ENCODE measurements at regions not wholly inside any gene's neighbourhood (a gene's known extent, or its start where the extent isn't known, plus 50 kb on each side); places are given as distances from the start of the nearest gene placed in this dataset.

DNA sequence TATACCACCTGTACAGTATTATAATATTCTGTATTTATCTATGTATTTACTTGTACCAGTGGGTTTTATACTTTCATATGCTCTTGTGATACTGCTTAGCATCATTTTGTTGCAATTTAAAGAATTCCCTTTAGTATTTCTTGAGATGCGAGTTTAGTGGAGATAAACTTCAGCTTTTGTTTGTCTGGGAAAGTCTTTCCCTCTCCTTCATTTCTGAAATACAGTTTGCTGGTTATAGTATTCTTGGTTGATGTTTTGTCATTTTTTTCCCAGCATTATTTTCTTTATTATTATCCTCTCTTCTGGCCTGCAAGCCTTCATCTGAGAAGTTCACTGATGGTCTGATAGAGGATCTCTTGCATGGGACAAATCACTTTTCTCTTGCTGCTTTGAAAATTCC is 136.6 kb upstream of the MCHR2 start:
- DNase-seq = no peak

- no peak for DNase-seq
These were observed 132.9 kb upstream of the MCHR2 start for GRCh38 chr6:100126790-100127484.

GRCh38 chr6:100121854-100122609 is 128.0 kb upstream of the MCHR2 start:
- DNase-seq = no peak

DNA sequence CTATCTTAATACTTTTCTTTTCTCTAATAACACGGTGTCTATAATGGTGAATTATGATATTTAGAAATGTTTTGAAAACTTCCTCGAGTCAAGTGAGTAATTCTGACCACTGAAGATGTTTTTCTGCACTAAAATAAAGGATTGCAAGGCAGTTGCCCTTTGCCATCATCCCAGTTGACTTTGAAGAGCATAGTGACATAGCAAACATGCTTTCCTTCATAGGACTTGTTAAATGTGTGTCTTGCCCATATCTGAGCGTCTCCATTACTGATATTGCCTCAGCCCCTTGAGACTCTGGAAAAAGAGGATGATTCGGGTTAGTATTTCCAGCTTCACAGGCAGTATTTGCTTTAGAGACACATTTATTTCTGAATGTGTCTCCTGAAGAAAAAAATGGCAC is 125.2 kb upstream of the MCHR2 start:
- DNase-seq = no peak

DNA sequence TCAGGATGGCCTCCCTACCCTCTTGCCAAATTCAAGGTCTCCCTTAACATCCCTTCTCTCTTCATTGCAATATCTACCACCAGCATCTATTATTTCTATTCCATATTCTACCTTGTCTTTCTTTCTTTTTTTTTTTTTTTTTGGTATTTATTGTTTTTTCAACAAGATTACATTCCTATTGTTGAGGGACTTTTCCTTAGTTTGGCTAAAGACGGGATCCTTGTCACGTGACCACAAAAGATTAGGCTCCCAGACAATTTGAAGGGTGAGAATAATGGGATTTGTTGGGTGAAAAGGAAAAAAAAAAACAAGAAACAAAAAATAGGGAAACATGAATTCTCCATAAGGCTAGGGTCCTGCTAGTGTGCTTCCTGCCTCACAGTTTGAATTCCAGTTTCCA is 124.3 kb upstream of the MCHR2 start:
- no peak for DNase-seq

DNA sequence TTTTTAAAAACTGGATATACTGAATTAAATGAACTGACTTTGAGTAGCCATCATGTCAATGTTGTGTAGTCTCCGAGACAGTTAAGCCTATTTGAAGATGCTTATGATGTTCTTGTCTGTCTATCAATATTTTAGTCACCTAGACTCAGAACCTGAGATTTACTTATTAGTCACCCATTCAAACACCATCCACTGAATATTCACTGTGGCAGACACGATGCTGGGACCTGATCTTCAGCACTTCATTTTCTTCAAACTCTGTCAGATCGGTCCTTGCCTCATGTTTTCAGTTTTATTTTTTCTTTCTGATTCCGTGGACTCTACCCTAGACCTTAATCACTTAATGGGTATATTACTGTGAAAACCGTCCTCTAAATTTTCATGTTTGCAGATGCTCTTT is 123.7 kb upstream of the MCHR2 start:
- no peak for DNase-seq

DNA sequence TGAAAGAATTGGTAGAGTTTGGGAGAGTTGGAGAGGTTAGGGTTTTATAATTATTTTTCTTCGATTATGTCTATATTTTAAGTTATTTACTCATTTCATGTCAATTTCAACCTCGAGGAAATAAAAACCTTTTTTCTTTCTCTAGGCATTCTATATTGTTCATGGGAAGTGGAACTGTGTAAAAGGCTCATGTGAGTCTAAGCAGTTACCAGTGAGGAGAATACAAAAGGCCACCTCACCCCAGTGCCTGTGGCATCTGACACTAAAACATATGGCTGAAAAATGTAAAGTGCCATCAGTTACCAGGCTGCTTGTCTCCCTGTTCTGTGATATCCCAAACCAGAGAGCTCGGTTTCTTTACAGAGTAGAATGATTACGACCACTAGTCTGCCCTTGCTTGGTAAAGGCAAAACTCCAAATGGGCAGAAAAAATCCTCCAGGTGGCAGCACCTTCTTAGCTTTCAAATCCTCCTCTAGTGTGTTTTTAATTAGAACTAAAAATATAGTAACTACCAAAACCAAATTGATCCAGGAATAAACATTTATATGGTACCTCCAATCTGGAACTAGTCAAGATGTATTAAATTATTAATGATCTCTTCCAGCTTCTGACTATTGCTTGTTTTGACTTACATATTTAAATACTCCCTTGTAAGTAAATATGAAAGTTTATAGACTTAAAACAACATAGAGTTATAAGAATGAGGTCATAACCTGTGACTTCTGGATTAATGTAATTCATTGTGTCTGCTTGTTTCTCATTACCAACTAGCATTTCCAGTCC is 122.6 kb upstream of the MCHR2 start:
- DNase-seq = peak; percentile 59 to 60

GRCh38 chr6:100115407-100116101 is 121.5 kb upstream of the MCHR2 start:
- no peak for DNase-seq

- DNase-seq = no peak
These were observed 119.0 kb upstream of the MCHR2 start for GRCh38 chr6:100112855-100113508.

DNA sequence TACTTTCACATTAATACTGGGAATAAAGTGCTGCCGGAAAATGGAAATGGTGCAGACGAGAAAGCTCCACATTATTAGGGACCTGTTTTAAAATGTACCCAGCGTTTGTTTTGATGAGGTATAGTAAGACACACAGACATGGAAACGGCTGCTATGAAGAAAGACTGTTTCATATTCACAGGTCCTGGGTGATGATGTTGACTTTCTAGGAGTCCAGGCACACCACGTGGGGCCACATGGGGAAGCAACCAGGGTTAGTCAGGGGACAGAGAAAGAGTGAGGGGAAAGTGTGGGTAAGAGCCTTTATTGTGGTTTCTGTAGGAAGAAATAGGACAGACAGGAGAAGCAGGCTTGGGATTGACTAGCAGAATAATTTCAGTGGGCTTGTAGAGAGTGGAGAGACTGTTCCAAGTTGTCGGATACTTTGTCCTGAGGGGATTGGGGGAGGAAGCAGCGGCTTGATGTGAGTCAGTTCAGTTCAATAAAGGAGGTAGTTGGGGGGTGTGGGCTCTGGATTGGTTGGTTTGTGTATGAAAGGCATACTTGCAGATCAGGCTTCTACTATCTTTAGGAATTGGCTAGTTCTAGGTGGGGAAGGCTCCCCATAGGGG is 112.0 kb upstream of the MCHR2 start:
- no peak for DNase-seq

- DNase-seq = no peak
These were observed 111.1 kb upstream of the MCHR2 start for GRCh38 chr6:100105138-100105537.

GRCh38 chr6:100103931-100104330 is 109.9 kb upstream of the MCHR2 start:
- no peak for DNase-seq

DNA sequence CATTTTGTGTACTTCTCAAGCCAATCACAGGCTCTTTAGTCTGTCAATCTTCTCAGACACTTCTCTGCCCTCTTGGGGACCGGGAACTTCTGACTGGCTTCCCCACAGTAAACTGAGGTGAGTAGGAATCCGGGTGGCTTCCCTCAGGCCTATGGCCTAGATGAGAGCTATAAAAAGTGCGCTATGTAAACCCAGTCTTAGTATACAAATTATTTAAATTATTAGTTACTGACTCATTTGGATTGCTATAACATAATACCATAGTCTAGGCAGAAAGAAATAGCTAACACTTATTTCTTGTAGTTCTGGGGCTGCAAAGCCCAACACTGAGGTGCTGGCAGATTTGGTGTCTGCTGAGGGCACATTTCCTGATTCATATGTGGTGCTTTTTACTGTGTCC is 109.2 kb upstream of the MCHR2 start:
- no peak for DNase-seq

DNA sequence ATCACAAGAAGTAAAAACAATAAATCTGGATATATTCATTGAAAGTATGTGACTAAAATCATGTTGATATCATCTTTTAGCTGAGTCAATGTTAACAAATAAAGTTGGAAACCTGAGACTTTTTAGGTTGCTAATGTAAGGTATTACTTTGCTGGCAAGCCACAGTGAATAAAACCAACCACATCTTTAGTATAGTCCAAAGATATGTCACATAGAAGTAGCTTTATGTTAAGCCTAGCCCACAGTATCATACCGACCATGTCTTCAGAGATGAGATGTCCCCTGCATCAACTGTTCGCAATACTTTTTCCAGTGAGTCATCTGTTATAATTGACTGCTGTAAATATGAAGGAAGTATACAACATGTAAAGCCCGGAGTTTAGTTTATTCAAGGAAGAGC is 107.6 kb upstream of the MCHR2 start:
- DNase-seq = no peak

GRCh38 chr6:100100776-100101175 is 106.8 kb upstream of the MCHR2 start:
- DNase-seq = no peak

GRCh38 chr6:100099189-100100074 is 105.4 kb upstream of the MCHR2 start:
- DNase-seq = peak in 1 of 2 experiments; percentile 3

DNA sequence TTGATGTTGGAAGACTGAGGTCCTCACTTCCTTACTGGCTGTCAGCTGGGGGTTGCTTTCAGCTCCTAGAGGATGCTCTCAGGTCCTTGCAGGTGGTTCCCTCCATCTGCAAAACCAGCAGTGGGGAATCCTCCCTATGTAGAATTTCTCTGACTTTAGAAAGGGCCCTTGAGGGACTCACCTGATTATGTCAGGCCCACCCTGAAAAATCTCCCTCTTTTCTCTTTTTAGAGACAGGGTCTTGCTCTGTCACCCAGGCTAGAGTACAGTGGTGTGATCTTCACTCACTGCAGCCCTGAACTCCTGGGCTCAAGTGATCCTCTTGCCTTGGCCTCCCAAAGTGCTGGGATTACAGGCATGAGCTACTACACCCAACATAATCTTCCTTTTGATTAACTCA is 102.9 kb upstream of the MCHR2 start:
- DNase-seq = no peak

GRCh38 chr6:100096341-100096740 is 102.3 kb upstream of the MCHR2 start:
- DNase-seq = no peak

- no peak for DNase-seq
These were observed 99.4 kb upstream of the MCHR2 start for GRCh38 chr6:100093405-100093804.

- no peak for DNase-seq
These were observed 94.0 kb upstream of the MCHR2 start for GRCh38 chr6:100088009-100088408.

- no peak for DNase-seq
These were observed 91.0 kb upstream of the MCHR2 start for GRCh38 chr6:100084991-100085364.
